SU-DHL-6 (cell line): ENCODE measurements at regions not wholly inside any gene's neighbourhood (a gene's known extent, or its start where the extent isn't known, plus 50 kb on each side); places are given as distances from the start of the nearest gene placed in this dataset.

Source experiments
- H2AFZ ChIP-seq: fragments of 200-600 bp; sonication (generic); 2 replicates; pipeline ENCODE4 v1.6.1; 2014; ENCODE audit warnings: low read depth, mild to moderate bottlenecking, moderate library complexity, mixed read lengths, antibody characterized with exemption, low read length; ENCODE audit not compliant: severe bottlenecking
- H3F3A ChIP-seq: fragments of 200-600 bp; shearing (Covaris generic); 2 replicates; pipeline ENCODE4 v1.6.0; 2016; ENCODE audit warnings: antibody characterized with exemption, mild to moderate bottlenecking; ENCODE audit not compliant: insufficient read depth
- H3K27ac ChIP-seq: fragments of 200-600 bp; sonication (generic); 2 replicates; pipeline ENCODE4 v1.5.1; 2016; ENCODE audit warnings: low read depth, mild to moderate bottlenecking, low read length, moderate library complexity, mixed read lengths
- H3K27me3 ChIP-seq: fragments of 200-600 bp; sonication (generic), shearing (Covaris generic); 2 replicates; pipeline ENCODE4 v1.6.0; 2014; ENCODE audit warnings: mild to moderate bottlenecking, low read length
- H3K36me3 ChIP-seq: fragments of 200-600 bp; sonication (generic); 2 replicates; pipeline ENCODE4 v1.6.1; 2014; ENCODE audit warnings: mild to moderate bottlenecking, low read length, mixed read lengths
- H3K4me2 ChIP-seq: fragments of 300-600, 200-600 bp; shearing (Covaris generic), sonication (generic); 2 replicates; pipeline ENCODE4 v1.6.0; 2014; ENCODE audit warnings: low read length, low read depth, mild to moderate bottlenecking; ENCODE audit not compliant: poor library complexity, severe bottlenecking
- H3K4me3 ChIP-seq: fragments of 200-600 bp; sonication (generic); 2 replicates; pipeline ENCODE4 v1.5.1; 2014; ENCODE audit warnings: antibody characterized with exemption, low read length, mild to moderate bottlenecking, mixed read lengths; ENCODE audit not compliant: insufficient read depth, poor library complexity, severe bottlenecking
- H3K79me2 ChIP-seq: fragments of 200-600 bp; sonication (generic); 2 replicates; pipeline ENCODE4 v1.6.1; 2014; ENCODE audit warnings: mild to moderate bottlenecking, low read length, moderate library complexity; ENCODE audit not compliant: insufficient read depth
- H3K9ac ChIP-seq: fragments of 200-600 bp; sonication (generic); 2 replicates; pipeline ENCODE4 v1.7.0; 2014; ENCODE audit warnings: mild to moderate bottlenecking, low read length
- H3K9me2 ChIP-seq: fragments of 200-600 bp; sonication (generic); replicated peaks from 2 replicates; pipeline ENCODE4 v1.6.1; 2014; ENCODE audit warnings: low read length; ENCODE audit not compliant: insufficient read depth
- H3K9me3 ChIP-seq: fragments of 200-600 bp; sonication (generic); 2 replicates; pipeline ENCODE4 v1.6.1; 2014; ENCODE audit warnings: low read length, mixed read lengths; ENCODE audit not compliant: insufficient read depth
- H4K20me1 ChIP-seq: fragments of 200-600 bp; sonication (generic); 2 replicates; pipeline ENCODE4 v1.6.1; 2014; ENCODE audit warnings: low read depth, mild to moderate bottlenecking, antibody characterized with exemption, low read length, moderate library complexity, mixed read lengths
- CTCF ChIP-seq: fragments of 200-600 bp; sonication (generic); IDR thresholded peaks from one replicate; pipeline ENCODE4 v1.5.1; 2017; ENCODE audit warnings: antibody characterized with exemption, mild to moderate bottlenecking, low read length, moderate library complexity; ENCODE audit not compliant: insufficient read depth, poor library complexity, severe bottlenecking
- EZH2phosphoT487 ChIP-seq: fragments of 200-600 bp; sonication (generic), shearing (Covaris generic); conservative IDR thresholded peaks from 2 replicates; pipeline ENCODE4 v1.6.1; 2018; ENCODE audit warnings: mild to moderate bottlenecking, antibody characterized with exemption, low read length, moderate library complexity, mixed read lengths

- TF ChIP-seq EZH2phosphoT487: no peak
- TF ChIP-seq CTCF: no peak
- Histone ChIP-seq H4K20me1 (no peaks in the 10 kb centered on the region), H3K79me2 (no peaks in the 10 kb centered on the region), H3K4me3 (no peak overlapping the region), H2AFZ (peak overlapping the region; percentile 25), H3K27ac (peak overlapping the region; percentile 64), H3K4me2 (peak overlapping the region; percentile 39), H3K36me3 (no peaks in the 10 kb centered on the region), H3K9me3 (no peaks in the 10 kb centered on the region), H3K9ac (peak overlapping the region; percentile 8; the same call in 1 of the 2 replicates), H3F3A (peaks cover 7% of the 10 kb centered on the region), H3K9me2 (no peaks in the 10 kb centered on the region), H3K27me3 (no peaks in the 10 kb centered on the region)
Observed at GRCh38 chr2:12087175-12087574, 340.7 kb downstream of the LPIN1 start.

GRCh38 chr2:12087671-12088380, 341.4 kb downstream of the LPIN1 start:
- peak overlapping the region; percentile 31; the same call in 1 of the 2 replicates for H3K9ac ChIP-seq
- H3K4me2 ChIP-seq: peak overlapping the region; percentile 39
- TF ChIP-seq EZH2phosphoT487: no peak
- TF ChIP-seq CTCF: no peak
- H3K4me3 ChIP-seq: no peak overlapping the region
- H3F3A ChIP-seq: peaks cover 7% of the 10 kb centered on the region
- H3K9me3 ChIP-seq: no peaks in the 10 kb centered on the region
- peak overlapping the region; percentile 64 for H3K27ac ChIP-seq
- H3K79me2 ChIP-seq: no peaks in the 10 kb centered on the region
- no peak overlapping the region for H2AFZ ChIP-seq
- no peaks in the 10 kb centered on the region for H3K9me2 ChIP-seq
- no peaks in the 10 kb centered on the region for H3K27me3 ChIP-seq
- no peaks in the 10 kb centered on the region for H3K36me3 ChIP-seq
- no peaks in the 10 kb centered on the region for H4K20me1 ChIP-seq

- Histone ChIP-seq H3K27ac (no peak overlapping the region), H2AFZ (no peak overlapping the region), H3K36me3 (no peaks in the 10 kb centered on the region), H3K9me2 (no peaks in the 10 kb centered on the region), H3K4me2 (no peak overlapping the region), H3K9ac (no peak overlapping the region), H3K79me2 (no peaks in the 10 kb centered on the region), H3K4me3 (no peak overlapping the region), H3K27me3 (no peaks in the 10 kb centered on the region), H3F3A (peaks cover 7% of the 10 kb centered on the region), H4K20me1 (no peaks in the 10 kb centered on the region), H3K9me3 (no peaks in the 10 kb centered on the region)
- no peak for TF ChIP-seq CTCF
- TF ChIP-seq EZH2phosphoT487: no peak
Observed at GRCh38 chr2:12089001-12089400, 342.6 kb downstream of the LPIN1 start.
